Esophagus (tissue), 2 donors: ENCODE measurements at regions not wholly inside any gene's neighbourhood (a gene's known extent, or its start where the extent isn't known, plus 50 kb on each side); places are given as distances from the start of the nearest gene placed in this dataset.

Experiments used
- H3K27ac ChIP-seq, 2 donors: one replicate each; pipeline ENCODE4 v1.5.1; 2013; ENCODE audit warnings: low read depth in 2 of 2, mild to moderate bottlenecking in 2 of 2, inconsistent platforms in 1 of 2, low read length in 1 of 2, moderate library complexity in 1 of 2
- H3K27me3 ChIP-seq, 2 donors: one replicate each; pipeline ENCODE4 v1.6.1; 2013; ENCODE audit warnings: low read length in 2 of 2, control low read depth in 1 of 2, mild to moderate bottlenecking in 1 of 2; ENCODE audit not compliant: insufficient read depth in 2 of 2, control insufficient read depth in 1 of 2
- H3K36me3 ChIP-seq, 2 donors: one replicate each; pipeline ENCODE4 v1.6.1; 2013; ENCODE audit warnings: low read length in 1 of 2; ENCODE audit not compliant: control insufficient read depth in 2 of 2, insufficient read depth in 2 of 2
- H3K4me1 ChIP-seq, 2 donors: one replicate each; pipeline ENCODE4 v1.6.1; 2013; ENCODE audit warnings: low read length in 1 of 2; ENCODE audit not compliant: control insufficient read depth in 2 of 2, insufficient read depth in 2 of 2
- H3K4me3 ChIP-seq, 2 donors: one replicate each; pipeline ENCODE4 v1.5.1; 2013; ENCODE audit warnings: low read length in 2 of 2, mild to moderate bottlenecking in 2 of 2, low read depth in 1 of 2, moderate library complexity in 1 of 2
- H3K9me3 ChIP-seq, 2 donors: one replicate each; pipeline ENCODE4 v1.6.1; 2013; ENCODE audit warnings: mild to moderate bottlenecking in 2 of 2, low read depth in 1 of 2, low read length in 1 of 2, moderate library complexity in 1 of 2; ENCODE audit not compliant: control insufficient read depth in 2 of 2, insufficient read depth in 1 of 2
- WGBS, 2 donors: extraction: QIAGEN DNeasy Blood & Tissue Kit; methylation state at CpG; one replicate each; pipeline ENCODE4 v1.1.7; 2013; 5-methylcytosine and 5-hydroxymethylcytosine counted together
- donor health status: healthy with polysubstance abuse.
- donor health status: Bipolar disorder and iron deficiency.

DNA sequence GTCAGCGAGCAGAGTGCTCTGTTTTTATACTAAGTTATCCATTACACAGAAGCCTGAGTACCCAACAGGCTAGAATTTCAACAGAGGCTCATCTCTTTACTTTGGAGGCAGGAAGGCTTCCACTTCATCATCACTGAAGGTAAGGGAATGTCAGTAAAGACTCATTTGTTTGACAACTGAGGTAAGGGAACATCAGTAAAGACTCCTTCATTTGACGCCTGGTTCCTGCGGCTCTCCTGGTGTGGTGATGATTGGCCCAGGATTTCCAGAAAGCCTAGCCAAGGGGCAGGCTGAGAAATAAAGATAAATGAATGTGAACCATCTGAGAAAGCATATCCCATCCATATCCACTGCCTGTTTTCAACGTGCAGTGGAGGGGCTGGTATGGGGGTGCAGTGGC, 244.6 kb upstream of the ECI2 start:
- WGBS, 2 donors = 70 to 78% methylated on average over 4 of the region's 4 CpGs
- no peak overlapping the region for H3K27ac ChIP-seq
- H3K4me3 ChIP-seq = no peak overlapping the region
- H3K9me3 ChIP-seq = peaks cover 8 to 15% of the 10 kb centered on the region in 2 donors
- no peaks in the 10 kb centered on the region for H3K27me3 ChIP-seq
- no peaks in the 10 kb centered on the region for H3K4me1 ChIP-seq
- H3K36me3 ChIP-seq = no peaks in the 10 kb centered on the region

- no peaks in the 10 kb centered on the region for H3K36me3 ChIP-seq
- WGBS, 2 donors = 82 to 84% methylated on average over 12 of the region's 12 CpGs
- no peak overlapping the region for H3K4me3 ChIP-seq
- no peaks in the 10 kb centered on the region for H3K4me1 ChIP-seq
- H3K9me3 ChIP-seq = peaks cover 0 to 10% of the 10 kb centered on the region in 2 donors
- H3K27ac ChIP-seq = no peak overlapping the region
- no peaks in the 10 kb centered on the region for H3K27me3 ChIP-seq
Measured at GRCh38 chr6:4378319-4378996, 243.1 kb upstream of the ECI2 start.

- H3K4me3 ChIP-seq = no peak overlapping the region
- H3K9me3 ChIP-seq = peaks cover 0 to 7% of the 10 kb centered on the region in 2 donors
- H3K27ac ChIP-seq = no peak overlapping the region
- H3K4me1 ChIP-seq = no peaks in the 10 kb centered on the region
- H3K27me3 ChIP-seq = no peaks in the 10 kb centered on the region
- 20 to 34% methylated on average over 3 of the region's 3 CpGs for WGBS, 2 donors
- H3K36me3 ChIP-seq = no peaks in the 10 kb centered on the region
Measured at GRCh38 chr6:4377603-4378002, 242.2 kb upstream of the ECI2 start.

DNA sequence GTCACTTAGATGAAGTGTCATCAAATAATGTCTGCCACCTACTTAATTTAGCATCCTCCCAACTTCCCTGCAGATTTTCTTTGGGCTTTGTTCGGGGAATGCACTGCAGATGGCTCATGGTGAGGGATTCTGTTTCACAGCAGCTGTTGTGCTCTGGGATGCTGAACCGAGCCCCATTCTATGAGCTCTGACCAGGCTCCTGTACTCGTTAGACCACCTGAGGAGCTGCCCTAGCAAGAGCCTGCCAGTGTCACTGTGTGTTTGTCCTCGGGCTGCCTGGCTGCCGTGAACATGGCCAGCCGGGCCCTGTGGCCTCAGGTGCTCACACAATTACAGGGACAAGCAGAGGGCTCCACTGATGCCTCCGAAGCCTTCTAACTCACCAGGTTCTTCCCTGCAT, 238.8 kb upstream of the ECI2 start:
- no peaks in the 10 kb centered on the region for H3K27me3 ChIP-seq
- no peak overlapping the region for H3K27ac ChIP-seq
- no peaks in the 10 kb centered on the region for H3K4me1 ChIP-seq
- no peak overlapping the region for H3K4me3 ChIP-seq
- H3K36me3 ChIP-seq = no peaks in the 10 kb centered on the region
- H3K9me3 ChIP-seq = peaks cover 0 to 4% of the 10 kb centered on the region in 2 donors
- 75 to 81% methylated on average over 7 of the region's 7 CpGs for WGBS, 2 donors

DNA sequence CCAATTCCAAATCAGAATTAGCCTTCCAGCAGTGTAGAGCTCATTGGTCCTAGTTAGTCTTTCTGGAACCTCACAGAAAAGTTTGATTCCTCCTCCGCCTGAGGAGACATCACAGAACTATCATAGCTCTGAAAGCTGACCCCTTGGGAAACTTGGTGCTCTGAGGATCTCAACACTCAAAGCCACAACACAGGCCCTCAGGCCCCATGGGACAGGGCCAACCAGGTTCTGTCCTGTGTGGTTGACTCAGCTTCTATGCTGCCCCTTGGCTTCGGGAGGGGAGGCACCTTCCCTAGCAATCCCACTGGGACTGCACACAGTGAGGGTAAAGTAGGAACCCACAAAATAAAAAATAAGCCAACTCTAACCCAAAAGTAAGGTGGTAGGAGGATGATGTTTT, 237.5 kb upstream of the ECI2 start:
- Histone ChIP-seq H3K4me1 (no peaks in the 10 kb centered on the region), H3K4me3 (no peak overlapping the region), H3K27me3 (no peaks in the 10 kb centered on the region), H3K9me3 (no peaks in the 10 kb centered on the region), H3K27ac (no peak overlapping the region), H3K36me3 (no peaks in the 10 kb centered on the region)
- 94 to 96% methylated on average over 2 of the region's 2 CpGs for WGBS, 2 donors

GRCh38 chr6:4371207-4371921, 236.0 kb upstream of the ECI2 start:
- Histone ChIP-seq H3K9me3 (no peaks in the 10 kb centered on the region), H3K27ac (no peak overlapping the region), H3K36me3 (no peaks in the 10 kb centered on the region), H3K27me3 (no peaks in the 10 kb centered on the region), H3K4me3 (no peak overlapping the region), H3K4me1 (no peaks in the 10 kb centered on the region)
- 64 to 71% methylated on average over 10 of the region's 10 CpGs for WGBS, 2 donors

- no peak overlapping the region for H3K27ac ChIP-seq
- no peaks in the 10 kb centered on the region for H3K4me1 ChIP-seq
- H3K4me3 ChIP-seq = no peak overlapping the region
- 54 to 59% methylated on average over 3 of the region's 3 CpGs for WGBS, 2 donors
- no peaks in the 10 kb centered on the region for H3K27me3 ChIP-seq
- H3K9me3 ChIP-seq = no peaks in the 10 kb centered on the region
- H3K36me3 ChIP-seq = no peaks in the 10 kb centered on the region
Measured at GRCh38 chr6:4370066-4370465, 234.7 kb upstream of the ECI2 start.

- no peak overlapping the region for H3K27ac ChIP-seq
- H3K27me3 ChIP-seq = no peaks in the 10 kb centered on the region
- H3K4me1 ChIP-seq = peaks cover 0 to 2% of the 10 kb centered on the region in 2 donors
- H3K36me3 ChIP-seq = no peaks in the 10 kb centered on the region
- H3K4me3 ChIP-seq = no peak overlapping the region
- no peaks in the 10 kb centered on the region for H3K9me3 ChIP-seq
- 62 to 79% methylated on average over 4 of the region's 4 CpGs for WGBS, 2 donors
Measured at GRCh38 chr6:4369616-4370015, 234.2 kb upstream of the ECI2 start.

DNA sequence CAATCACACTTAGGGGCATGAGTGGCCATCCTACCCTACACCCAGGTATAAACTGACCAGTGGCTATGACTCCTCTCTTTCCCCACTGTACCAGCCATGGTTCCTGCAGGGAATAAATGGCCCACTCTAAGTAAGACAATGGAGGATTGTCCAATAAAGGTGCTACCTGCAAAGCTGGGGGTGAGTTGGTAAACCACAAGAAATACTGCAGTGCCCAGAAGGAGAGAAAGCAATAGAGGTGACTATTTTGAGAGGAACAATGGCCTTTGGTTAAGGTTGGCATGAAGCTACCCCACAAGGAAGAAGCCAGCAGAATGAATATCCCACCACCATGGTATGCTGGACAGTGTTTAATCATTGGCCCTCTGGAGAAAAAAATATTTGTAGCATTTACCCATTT, 233.3 kb upstream of the ECI2 start:
- Histone ChIP-seq H3K27ac (no peak overlapping the region), H3K4me3 (no peak overlapping the region), H3K4me1 (peaks cover 0 to 2% of the 10 kb centered on the region in 2 donors), H3K36me3 (no peaks in the 10 kb centered on the region), H3K9me3 (no peaks in the 10 kb centered on the region), H3K27me3 (no peaks in the 10 kb centered on the region)

DNA sequence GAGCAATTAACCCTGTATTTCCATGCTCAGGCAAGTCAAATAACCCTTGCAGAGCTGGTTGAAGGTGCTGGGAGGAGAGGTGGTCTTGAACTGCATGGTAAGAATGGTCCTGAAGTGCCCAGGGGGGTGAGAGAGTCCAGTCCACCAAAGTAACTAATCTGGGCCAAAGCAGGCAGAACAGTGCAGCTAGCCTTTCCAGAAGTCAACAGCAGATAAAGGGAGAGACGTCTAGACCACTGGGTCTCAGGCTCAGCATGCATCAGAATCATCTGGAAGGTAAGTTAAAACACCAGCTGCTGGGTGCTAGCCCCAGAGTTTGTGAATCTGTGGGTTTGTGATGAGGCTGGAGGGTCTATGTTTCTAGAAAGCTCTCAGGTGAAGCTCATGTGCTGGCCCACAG, 232.3 kb upstream of the ECI2 start:
- H3K27me3 ChIP-seq = no peaks in the 10 kb centered on the region
- H3K36me3 ChIP-seq = no peaks in the 10 kb centered on the region
- H3K9me3 ChIP-seq = no peaks in the 10 kb centered on the region
- 67 to 85% methylated on average over 1 of the region's 1 CpG for WGBS, 2 donors
- H3K27ac ChIP-seq = no peak overlapping the region
- H3K4me3 ChIP-seq = no peak overlapping the region
- H3K4me1 ChIP-seq = peaks cover 0 to 2% of the 10 kb centered on the region in 2 donors
